Endothelial cell of umbilical vein (primary cell): ENCODE measurements at regions not wholly inside any gene's neighbourhood (a gene's known extent, or its start where the extent isn't known, plus 50 kb on each side); places are given as distances from the start of the nearest gene placed in this dataset.

Experiments
- CTCF ChIP-seq, 2 donors: IDR thresholded peaks; 1 replicate in 1 of 2; 2 replicates in 1 of 2; pipeline ENCODE4 v1.5.1; 2011; ENCODE audit warnings: low read length in 2 of 2, mild to moderate bottlenecking in 2 of 2, moderate library complexity in 2 of 2, control low read depth in 1 of 2, inconsistent platforms in 1 of 2, low read depth in 1 of 2; ENCODE audit not compliant: insufficient read depth in 1 of 2; ENCODE audit errors: extremely low read depth in 1 of 2
- EZH2 ChIP-seq: IDR thresholded peaks from 2 replicates; pipeline ENCODE4 v1.6.1; 2012; ENCODE audit warnings: borderline replicate concordance, low read depth, mild to moderate bottlenecking, moderate library complexity, low read length, inconsistent platforms; ENCODE audit not compliant: severe bottlenecking
- GATA2 ChIP-seq: IDR thresholded peaks from 2 replicates; pipeline ENCODE4 v1.7.0; 2011; ENCODE audit warnings: low read depth, mild to moderate bottlenecking, moderate library complexity, mixed read lengths, low read length; ENCODE audit not compliant: insufficient read length, insufficient read depth
- JUN ChIP-seq: IDR thresholded peaks from 2 replicates; pipeline ENCODE4 v1.6.1; 2011; ENCODE audit warnings: borderline replicate concordance, low read depth; ENCODE audit not compliant: insufficient read length, insufficient read depth
- MAX ChIP-seq: IDR thresholded peaks from 2 replicates; pipeline ENCODE4 v1.6.1; 2011; ENCODE audit not compliant: insufficient read depth, insufficient read length
- POLR2A ChIP-seq: IDR thresholded peaks from 2 replicates; pipeline ENCODE4 v1.6.1; 2012; ENCODE audit warnings: low read depth, mild to moderate bottlenecking, control low read depth, low read length

GRCh38 chr20:24203526-24204183 is 215.1 kb upstream of the GGTLC1 start:
- TF ChIP-seq EZH2, result no peak
- TF ChIP-seq CTCF (IDR thresholded peaks at IDR 0.05; ENCODE audit: extremely low read depth in 1 of 2, insufficient read depth in 1 of 2, low read depth in 1 of 2, low read length in 2 of 2), result no peak
- no peak for TF ChIP-seq POLR2A
- TF ChIP-seq JUN, result no peak
- no peak for TF ChIP-seq GATA2
- no peak for TF ChIP-seq MAX
